ENCODE measurements at regions not wholly inside any gene's neighbourhood (a gene's known extent, or its start where the extent isn't known, plus 50 kb on each side); places are given as distances from the start of the nearest gene placed in this dataset.

- no peak for TF ChIP-seq EP300 (IDR thresholded peaks at IDR 0.05; ENCODE audit: low read depth)
- no peak for TF ChIP-seq CTCF (IDR thresholded peaks at IDR 0.05)
- no peak for TF ChIP-seq POLR2AphosphoS5 (IDR thresholded peaks at IDR 0.05)
- TF ChIP-seq POLR2A (IDR thresholded peaks at IDR 0.05), result no peak
Measured at GRCh38 chr2:238709325-238710025, 138.4 kb upstream of the TWIST2 start.

All from transverse colon (tissue), 4 donors.